Loucy (cell line): ENCODE measurements at regions not wholly inside any gene's neighbourhood (a gene's known extent, or its start where the extent isn't known, plus 50 kb on each side); places are given as distances from the start of the nearest gene placed in this dataset.

ENCODE experiments used
- EZH2phosphoT487 ChIP-seq: fragments of 200-600 bp; IDR thresholded peaks from 2 replicates; pipeline ENCODE4 v1.6.1; 2018; ENCODE audit warnings: antibody characterized with exemption, mild to moderate bottlenecking, moderate library complexity, borderline replicate concordance
- TF ChIP-seq, protein P1 (sequence below): fragments of 200-600 bp; sonication (generic); conservative IDR thresholded peaks from 2 replicates; pipeline ENCODE4 v1.5.1; 2014; ENCODE audit warnings: mild to moderate bottlenecking, antibody characterized with exemption, low read length

DNA sequence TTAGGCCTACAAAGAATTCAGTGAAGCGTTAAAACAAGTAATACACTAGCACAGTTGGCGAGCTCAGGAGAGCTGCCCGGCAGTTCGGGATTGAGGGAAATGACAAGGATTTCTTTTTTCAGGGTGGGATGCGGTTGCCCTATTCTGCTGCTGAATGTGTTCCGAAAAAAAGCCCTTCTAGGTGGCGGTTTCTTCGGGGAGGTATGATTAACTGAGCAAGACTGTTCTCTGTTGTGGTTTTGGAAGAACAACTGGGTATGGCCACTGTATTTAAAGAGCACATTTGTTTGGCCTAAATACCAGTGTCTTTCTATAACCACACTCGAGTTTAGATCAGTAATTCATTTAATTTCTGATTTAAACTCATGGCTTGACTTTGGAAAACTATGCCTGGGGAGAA is 459.7 kb upstream of the FAT1 start:
- TF ChIP-seq, protein P1, sequence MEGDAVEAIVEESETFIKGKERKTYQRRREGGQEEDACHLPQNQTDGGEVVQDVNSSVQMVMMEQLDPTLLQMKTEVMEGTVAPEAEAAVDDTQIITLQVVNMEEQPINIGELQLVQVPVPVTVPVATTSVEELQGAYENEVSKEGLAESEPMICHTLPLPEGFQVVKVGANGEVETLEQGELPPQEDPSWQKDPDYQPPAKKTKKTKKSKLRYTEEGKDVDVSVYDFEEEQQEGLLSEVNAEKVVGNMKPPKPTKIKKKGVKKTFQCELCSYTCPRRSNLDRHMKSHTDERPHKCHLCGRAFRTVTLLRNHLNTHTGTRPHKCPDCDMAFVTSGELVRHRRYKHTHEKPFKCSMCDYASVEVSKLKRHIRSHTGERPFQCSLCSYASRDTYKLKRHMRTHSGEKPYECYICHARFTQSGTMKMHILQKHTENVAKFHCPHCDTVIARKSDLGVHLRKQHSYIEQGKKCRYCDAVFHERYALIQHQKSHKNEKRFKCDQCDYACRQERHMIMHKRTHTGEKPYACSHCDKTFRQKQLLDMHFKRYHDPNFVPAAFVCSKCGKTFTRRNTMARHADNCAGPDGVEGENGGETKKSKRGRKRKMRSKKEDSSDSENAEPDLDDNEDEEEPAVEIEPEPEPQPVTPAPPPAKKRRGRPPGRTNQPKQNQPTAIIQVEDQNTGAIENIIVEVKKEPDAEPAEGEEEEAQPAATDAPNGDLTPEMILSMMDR, result no peak
- TF ChIP-seq EZH2phosphoT487, result no peak
